ENCODE measurements at regions not wholly inside any gene's neighbourhood (a gene's known extent, or its start where the extent isn't known, plus 50 kb on each side); places are given as distances from the start of the nearest gene placed in this dataset.
"Not testable (repeated sequence)": the region's sequence is repeated elsewhere in the genome, so short reads cannot be mapped to it uniquely, and the experiment has no call there.

- no peak for DNase-seq (ENCODE audit: low spot score)
Measured at GRCh38 chr7:145795132-145795531, 321.5 kb upstream of the CNTNAP2 start.

- no peak for DNase-seq (ENCODE audit: low spot score)
Measured at GRCh38 chr7:145784809-145785780, 331.5 kb upstream of the CNTNAP2 start.

- not testable (repeated sequence) for DNase-seq (ENCODE audit: low spot score)
Measured at GRCh38 chr7:145781388-145781787, 335.2 kb upstream of the CNTNAP2 start.

GRCh38 chr7:145779140-145779539 lies 337.5 kb upstream of the CNTNAP2 start:
- DNase-seq (ENCODE audit: low spot score): no peak

GRCh38 chr7:145774777-145775176 lies 341.8 kb upstream of the CNTNAP2 start:
- no peak for DNase-seq (ENCODE audit: low spot score)

GRCh38 chr7:145753004-145753403 lies 363.6 kb upstream of the CNTNAP2 start:
- DNase-seq (ENCODE audit: low spot score): no peak

GRCh38 chr7:145737617-145738016 lies 379.0 kb upstream of the CNTNAP2 start:
- no peak for DNase-seq (ENCODE audit: low spot score)

GRCh38 chr7:145735061-145735460 lies 381.5 kb upstream of the CNTNAP2 start:
- DNase-seq (ENCODE audit: low spot score): no peak

GRCh38 chr7:145732521-145732920 lies 384.1 kb upstream of the CNTNAP2 start:
- no peak for DNase-seq (ENCODE audit: low spot score)

GRCh38 chr7:145729691-145730090 lies 386.9 kb upstream of the CNTNAP2 start:
- DNase-seq (ENCODE audit: low spot score): no peak

GRCh38 chr7:145718129-145718528 lies 398.5 kb upstream of the CNTNAP2 start:
- no peak for DNase-seq (ENCODE audit: low spot score)

- DNase-seq (ENCODE audit: low spot score): no peak
Measured at GRCh38 chr7:145700488-145700887, 416.1 kb upstream of the CNTNAP2 start.

- DNase-seq (ENCODE audit: low spot score): no peak
Measured at GRCh38 chr7:145698526-145699262, 417.9 kb upstream of the CNTNAP2 start.

GRCh38 chr7:145697412-145698107 lies 419.0 kb upstream of the CNTNAP2 start:
- not testable (repeated sequence) for DNase-seq (ENCODE audit: low spot score)

- DNase-seq (ENCODE audit: low spot score): no peak
Measured at GRCh38 chr7:145696071-145696470, 420.5 kb upstream of the CNTNAP2 start.

GRCh38 chr7:145692237-145692950 lies 424.2 kb upstream of the CNTNAP2 start:
- no peak for DNase-seq (ENCODE audit: low spot score)

- no peak for DNase-seq (ENCODE audit: low spot score)
Measured at GRCh38 chr7:145691377-145691914, 425.2 kb upstream of the CNTNAP2 start.

GRCh38 chr7:145681646-145682045 lies 435.0 kb upstream of the CNTNAP2 start:
- DNase-seq (ENCODE audit: low spot score): no peak

GRCh38 chr7:145681159-145681558 lies 435.4 kb upstream of the CNTNAP2 start:
- DNase-seq (ENCODE audit: low spot score): no peak

- no peak for DNase-seq (ENCODE audit: low spot score)
Measured at GRCh38 chr7:145665499-145666258, 450.9 kb upstream of the CNTNAP2 start.

GRCh38 chr7:145655666-145656065 lies 460.9 kb upstream of the CNTNAP2 start:
- no peak for DNase-seq (ENCODE audit: low spot score)
